ENCODE measurements at regions not wholly inside any gene's neighbourhood (a gene's known extent, or its start where the extent isn't known, plus 50 kb on each side); places are given as distances from the start of the nearest gene placed in this dataset.

GRCh38 chr7:388961-389701, 99.2 kb downstream of the FOXL3 start:
- TF ChIP-seq CTCF (IDR thresholded peaks at IDR 0.05; ENCODE audit: insufficient read depth, low read length) (no peak), REST (IDR thresholded peaks at IDR 0.05; ENCODE audit: insufficient replicate concordance, low read depth) (no peak), POLR2AphosphoS5 (IDR thresholded peaks at IDR 0.05; ENCODE audit: low read depth) (no peak), SPI1 (IDR thresholded peaks at IDR 0.05; ENCODE audit: borderline replicate concordance, low read depth) (no peak), GABPA (IDR thresholded peaks at IDR 0.05; ENCODE audit: low read depth) (no peak)

All from HL-60 (cell line).